Subcutaneous abdominal adipose tissue (tissue), 5 donors: ENCODE measurements at regions not wholly inside any gene's neighbourhood (a gene's known extent, or its start where the extent isn't known, plus 50 kb on each side); places are given as distances from the start of the nearest gene placed in this dataset.
"Not testable (repeated sequence)": the region's sequence is repeated elsewhere in the genome, so short reads cannot be mapped to it uniquely, and the experiment has no call there.

Experiments
- H3K27ac ChIP-seq: one replicate; pipeline ENCODE4 v1.7.0; 2013; ENCODE audit warnings: low read depth, mild to moderate bottlenecking, inconsistent platforms, low read length, moderate library complexity
- H3K27me3 ChIP-seq, 5 donors: one replicate each; pipeline ENCODE4 v1.7.0; 2013; ENCODE audit warnings: low read length in 5 of 5, inconsistent platforms in 1 of 5; ENCODE audit not compliant: control insufficient read depth in 5 of 5, insufficient read depth in 4 of 5
- H3K36me3 ChIP-seq, 5 donors: one replicate each; pipeline ENCODE4 v1.7.0; 2013; ENCODE audit warnings: low read length in 5 of 5; ENCODE audit not compliant: control insufficient read depth in 5 of 5, insufficient read depth in 5 of 5
- H3K4me1 ChIP-seq, 5 donors: one replicate each; pipeline ENCODE4 v1.7.0; 2013; ENCODE audit warnings: low read length in 5 of 5, mild to moderate bottlenecking in 3 of 5, moderate library complexity in 1 of 5; ENCODE audit not compliant: control insufficient read depth in 5 of 5, insufficient read depth in 5 of 5
- H3K4me3 ChIP-seq, 5 donors: one replicate each; pipeline ENCODE4 v1.7.0; 2013; ENCODE audit warnings: low read length in 5 of 5, low read depth in 1 of 5
- H3K9ac ChIP-seq, 5 donors: one replicate each; pipeline ENCODE4 v1.7.0; 2013; ENCODE audit warnings: low read length in 5 of 5, mild to moderate bottlenecking in 4 of 5, moderate library complexity in 3 of 5
- H3K9me3 ChIP-seq, 5 donors: one replicate each; pipeline ENCODE4 v1.7.0; 2013; ENCODE audit warnings: low read length in 5 of 5; ENCODE audit not compliant: control insufficient read depth in 5 of 5
- donor health status: healthy.
- donor health status: healthy.
- donor health status: healthy.
- donor health status: healthy.
- donor health status: healthy.

GRCh38 chr5:124504081-124504916, 242.1 kb downstream of the ZNF608 start:
- no peaks in the 10 kb centered on the region for H3K4me1 ChIP-seq
- H3K9me3 ChIP-seq, result no peaks in the 10 kb centered on the region
- no peak overlapping the region for H3K27ac ChIP-seq
- H3K36me3 ChIP-seq, result no peaks in the 10 kb centered on the region
- H3K4me3 ChIP-seq, result no peak overlapping the region
- H3K9ac ChIP-seq, result no peak overlapping the region
- H3K27me3 ChIP-seq, result no peaks in the 10 kb centered on the region

GRCh38 chr5:124502551-124502950, 243.9 kb downstream of the ZNF608 start:
- Histone ChIP-seq H3K27ac (no peak overlapping the region), H3K4me3 (no peak overlapping the region), H3K4me1 (no peaks in the 10 kb centered on the region), H3K27me3 (no peaks in the 10 kb centered on the region), H3K9ac (no peak overlapping the region), H3K36me3 (no peaks in the 10 kb centered on the region), H3K9me3 (no peaks in the 10 kb centered on the region)

GRCh38 chr5:124499818-124500217, 246.6 kb downstream of the ZNF608 start:
- not testable (repeated sequence) for H3K9ac ChIP-seq, H3K4me3 ChIP-seq, H3K4me1 ChIP-seq, H3K27ac ChIP-seq, H3K27me3 ChIP-seq, H3K9me3 ChIP-seq, H3K36me3 ChIP-seq

- H3K4me1 ChIP-seq, H3K4me3 ChIP-seq, H3K27ac ChIP-seq, H3K36me3 ChIP-seq, H3K27me3 ChIP-seq, H3K9me3 ChIP-seq, H3K9ac ChIP-seq: not testable (repeated sequence)
These were observed 249.5 kb downstream of the ZNF608 start for GRCh38 chr5:124496968-124497367.

GRCh38 chr5:124494540-124495116, 251.8 kb downstream of the ZNF608 start:
- no peak overlapping the region for H3K27ac ChIP-seq
- H3K36me3 ChIP-seq, result no peaks in the 10 kb centered on the region
- peaks cover 0 to 14% (median 11%) of the 10 kb centered on the region in 5 donors for H3K9me3 ChIP-seq
- H3K4me3 ChIP-seq, result no peak overlapping the region
- no peaks in the 10 kb centered on the region for H3K4me1 ChIP-seq
- H3K9ac ChIP-seq, result no peak overlapping the region
- no peaks in the 10 kb centered on the region for H3K27me3 ChIP-seq

GRCh38 chr5:124492444-124493224, 253.8 kb downstream of the ZNF608 start:
- Histone ChIP-seq H3K36me3 (no peaks in the 10 kb centered on the region), H3K4me1 (no peaks in the 10 kb centered on the region), H3K4me3 (no peak overlapping the region), H3K9me3 (peaks cover 0 to 14% (median 11%) of the 10 kb centered on the region in 5 donors), H3K9ac (no peak overlapping the region), H3K27me3 (no peaks in the 10 kb centered on the region), H3K27ac (no peak overlapping the region)

GRCh38 chr5:124490315-124490714, 256.1 kb downstream of the ZNF608 start:
- H3K27ac ChIP-seq, H3K9ac ChIP-seq, H3K27me3 ChIP-seq, H3K4me1 ChIP-seq, H3K36me3 ChIP-seq, H3K4me3 ChIP-seq: not testable (repeated sequence)
- peaks cover 0 to 14% (median 11%) of the 10 kb centered on the region in 5 donors for H3K9me3 ChIP-seq

- H3K4me1 ChIP-seq, result no peaks in the 10 kb centered on the region
- H3K27ac ChIP-seq, result no peak overlapping the region
These were observed 265.0 kb downstream of the ZNF608 start for GRCh38 chr5:124481419-124481818.

GRCh38 chr5:124480964-124481363, 265.5 kb downstream of the ZNF608 start:
- H3K4me3 ChIP-seq, result no peak overlapping the region
- H3K36me3 ChIP-seq, result no peaks in the 10 kb centered on the region
- H3K27me3 ChIP-seq, result no peaks in the 10 kb centered on the region
- H3K9me3 ChIP-seq, result no peaks in the 10 kb centered on the region
- H3K27ac ChIP-seq, result no peak overlapping the region
- H3K9ac ChIP-seq, result no peak overlapping the region
- no peaks in the 10 kb centered on the region for H3K4me1 ChIP-seq

More at GRCh38 chr5:124481419-124481818, 265.0 kb downstream of the ZNF608 start:
- Histone ChIP-seq H3K4me3 (no peak overlapping the region), H3K27me3 (no peaks in the 10 kb centered on the region), H3K9me3 (no peaks in the 10 kb centered on the region), H3K9ac (no peak overlapping the region), H3K36me3 (no peaks in the 10 kb centered on the region)

GRCh38 chr5:124480022-124480421, 266.4 kb downstream of the ZNF608 start:
- Histone ChIP-seq H3K27ac (no peak overlapping the region), H3K36me3 (no peaks in the 10 kb centered on the region), H3K9ac (no peak overlapping the region), H3K4me1 (no peaks in the 10 kb centered on the region), H3K27me3 (no peaks in the 10 kb centered on the region), H3K9me3 (no peaks in the 10 kb centered on the region), H3K4me3 (no peak overlapping the region)
